OCI-LY3 (cell line): ENCODE measurements at regions not wholly inside any gene's neighbourhood (a gene's known extent, or its start where the extent isn't known, plus 50 kb on each side); places are given as distances from the start of the nearest gene placed in this dataset.

Source experiments
- EZH2phosphoT487 ChIP-seq: fragments of 200-600 bp; shearing (Covaris generic); IDR thresholded peaks from 2 replicates; pipeline ENCODE4 v1.6.1; 2018; ENCODE audit warnings: antibody characterized with exemption, mixed run types, low read depth
- TF ChIP-seq, protein P1 (sequence below): fragments of 200-600, 300-600 bp; sonication (generic); IDR thresholded peaks from 2 replicates; pipeline ENCODE4 v1.5.1; 2014; ENCODE audit warnings: antibody characterized with exemption, low read length, low read depth

DNA sequence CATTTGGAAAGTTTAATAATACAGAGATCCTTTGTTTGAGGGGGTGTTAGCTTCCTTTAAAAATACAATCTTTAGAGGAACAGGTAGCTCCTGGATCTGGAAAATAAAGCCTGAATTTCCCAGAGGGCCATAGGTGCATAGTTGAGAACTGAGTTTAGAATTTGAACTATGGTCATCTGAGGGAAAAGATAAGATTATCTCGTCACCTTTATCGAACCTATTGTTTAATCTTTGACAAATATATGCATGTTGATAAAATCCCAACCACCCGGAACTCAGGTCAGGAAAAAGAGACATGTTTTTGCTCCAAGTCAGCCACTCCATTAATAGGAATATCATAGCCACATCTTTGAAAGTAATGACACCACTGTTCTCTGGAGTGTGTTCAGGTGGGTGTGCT lies 91.7 kb upstream of the FAM169A start:
- TF ChIP-seq, protein P1, sequence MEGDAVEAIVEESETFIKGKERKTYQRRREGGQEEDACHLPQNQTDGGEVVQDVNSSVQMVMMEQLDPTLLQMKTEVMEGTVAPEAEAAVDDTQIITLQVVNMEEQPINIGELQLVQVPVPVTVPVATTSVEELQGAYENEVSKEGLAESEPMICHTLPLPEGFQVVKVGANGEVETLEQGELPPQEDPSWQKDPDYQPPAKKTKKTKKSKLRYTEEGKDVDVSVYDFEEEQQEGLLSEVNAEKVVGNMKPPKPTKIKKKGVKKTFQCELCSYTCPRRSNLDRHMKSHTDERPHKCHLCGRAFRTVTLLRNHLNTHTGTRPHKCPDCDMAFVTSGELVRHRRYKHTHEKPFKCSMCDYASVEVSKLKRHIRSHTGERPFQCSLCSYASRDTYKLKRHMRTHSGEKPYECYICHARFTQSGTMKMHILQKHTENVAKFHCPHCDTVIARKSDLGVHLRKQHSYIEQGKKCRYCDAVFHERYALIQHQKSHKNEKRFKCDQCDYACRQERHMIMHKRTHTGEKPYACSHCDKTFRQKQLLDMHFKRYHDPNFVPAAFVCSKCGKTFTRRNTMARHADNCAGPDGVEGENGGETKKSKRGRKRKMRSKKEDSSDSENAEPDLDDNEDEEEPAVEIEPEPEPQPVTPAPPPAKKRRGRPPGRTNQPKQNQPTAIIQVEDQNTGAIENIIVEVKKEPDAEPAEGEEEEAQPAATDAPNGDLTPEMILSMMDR: no peak
- no peak for TF ChIP-seq EZH2phosphoT487
